NCI-H2196 (cell line): ENCODE measurements at regions not wholly inside any gene's neighbourhood (a gene's known extent, or its start where the extent isn't known, plus 50 kb on each side); places are given as distances from the start of the nearest gene placed in this dataset.

Experiments used
- DNase-seq: peaks from one replicate; lab custom pipeline; 2025; ENCODE audit not compliant: unreplicated experiment; lab: John Stamatoyannopoulos, UW

DNA sequence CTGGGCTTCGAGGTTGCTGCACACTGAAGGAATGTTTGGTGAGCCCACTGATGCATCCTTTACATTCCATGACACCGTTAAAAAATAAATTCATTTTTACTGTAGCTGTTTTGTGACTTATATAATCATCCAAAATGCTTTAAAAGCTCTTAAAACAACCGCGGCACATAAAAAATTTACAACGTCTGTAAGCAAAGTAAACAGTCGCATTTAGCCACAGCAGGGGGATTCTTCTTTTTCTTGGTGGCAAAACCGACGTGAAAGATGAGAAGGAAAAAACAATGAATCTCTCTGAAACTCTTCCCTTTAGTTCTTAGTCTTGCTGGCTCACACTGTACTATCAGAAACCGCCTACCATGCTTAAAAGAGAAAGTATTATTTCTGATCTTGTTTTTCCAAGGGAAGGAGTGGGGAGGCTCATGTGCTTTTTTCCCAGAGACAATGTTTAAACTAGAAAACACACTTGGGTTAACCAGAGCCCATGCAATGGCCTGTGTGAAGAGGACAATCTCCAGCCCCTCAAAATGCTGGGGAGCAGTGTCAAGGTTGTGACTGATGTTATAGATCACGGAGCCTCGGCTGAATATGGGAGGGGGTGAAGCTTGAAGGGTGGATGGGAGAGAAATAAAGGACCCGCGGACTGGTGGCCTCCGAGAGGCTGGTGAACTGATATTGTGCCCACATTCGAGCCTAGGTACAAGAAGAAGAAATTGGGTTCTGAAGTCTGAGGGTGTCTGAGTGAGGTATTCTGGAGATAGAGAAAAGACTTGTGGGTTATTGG lies 91.1 kb downstream of the IRF8 start:
- DNase-seq = no peak

DNA sequence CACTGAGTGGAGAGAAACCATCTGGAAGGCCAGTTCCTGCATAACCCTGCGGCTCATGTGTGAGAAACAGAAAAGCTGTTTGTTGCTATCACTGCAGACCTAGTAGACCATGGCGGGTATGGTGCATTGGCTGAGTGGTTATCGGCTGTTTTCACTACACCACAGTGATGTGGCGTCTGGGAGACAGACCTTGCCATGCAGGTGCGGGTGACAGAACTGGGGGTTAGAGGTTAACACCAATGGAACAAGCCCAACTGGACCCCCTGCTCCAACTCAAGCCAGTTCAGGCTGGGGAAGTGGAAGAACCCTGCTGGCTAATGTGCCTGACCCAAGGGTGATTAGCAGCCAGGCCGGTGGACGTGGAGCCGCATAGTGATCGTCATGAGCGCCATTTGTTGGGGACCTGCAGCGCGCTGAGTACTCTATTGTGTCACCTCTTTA lies 91.9 kb downstream of the IRF8 start:
- DNase-seq = no peak

DNA sequence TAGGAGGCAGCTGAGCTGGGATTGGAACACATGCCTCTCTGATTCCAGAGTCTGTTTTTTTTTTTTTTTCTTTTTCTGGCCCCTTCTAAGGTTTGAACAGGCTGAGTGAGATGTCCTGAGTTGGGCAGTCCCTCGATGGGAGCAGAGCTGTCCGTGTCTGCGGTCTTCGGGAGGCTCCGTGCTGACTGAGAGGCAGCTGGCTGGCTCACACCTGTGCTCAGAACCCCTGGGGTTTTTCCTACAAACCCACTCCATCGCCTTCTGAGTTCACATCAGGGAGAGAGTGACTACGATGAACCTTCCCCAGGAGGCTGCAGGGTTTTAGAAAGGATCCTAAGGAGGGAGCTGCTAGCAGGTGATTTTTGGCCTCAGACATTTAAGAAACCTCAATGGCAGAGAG lies 92.5 kb downstream of the IRF8 start:
- no peak for DNase-seq

DNA sequence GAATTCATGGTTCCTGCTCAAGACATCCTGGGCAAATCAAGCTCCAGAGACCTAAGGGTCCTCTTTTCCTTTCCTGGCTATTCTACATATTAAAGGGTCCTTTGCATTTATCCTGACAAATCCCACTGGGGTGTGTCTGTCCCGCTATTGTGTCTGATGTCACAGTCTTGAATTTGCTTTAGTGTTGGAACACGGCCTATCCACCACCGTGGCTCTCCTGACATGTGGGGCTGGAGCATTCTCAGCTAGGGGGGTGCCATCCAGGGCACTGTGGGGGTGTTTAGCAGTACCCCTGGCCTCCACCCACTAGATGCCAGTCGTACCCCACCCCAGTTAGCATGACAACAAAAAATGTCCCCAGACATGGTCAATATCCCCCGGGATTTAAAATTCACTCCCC lies 92.9 kb downstream of the IRF8 start:
- no peak for DNase-seq

DNA sequence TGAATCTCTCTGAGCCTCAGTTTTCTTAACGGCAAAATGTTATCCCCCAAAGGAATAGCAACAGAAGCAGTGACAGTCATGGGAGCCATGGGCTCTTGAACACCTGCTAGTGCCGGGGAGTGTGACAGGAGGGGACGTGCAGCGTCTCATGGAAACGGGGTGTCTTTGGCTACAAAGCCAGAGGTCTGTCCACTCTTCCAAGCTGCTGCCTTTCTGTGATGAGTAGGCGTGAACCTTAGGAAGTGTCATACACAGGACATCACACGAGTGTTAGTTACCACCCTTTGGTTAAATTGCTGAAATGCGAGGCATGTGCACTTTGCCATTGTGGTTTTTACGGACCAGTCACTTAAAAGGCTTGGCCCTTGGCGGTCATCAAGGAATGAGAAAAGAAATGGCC lies 93.4 kb downstream of the IRF8 start:
- no peak for DNase-seq

DNA sequence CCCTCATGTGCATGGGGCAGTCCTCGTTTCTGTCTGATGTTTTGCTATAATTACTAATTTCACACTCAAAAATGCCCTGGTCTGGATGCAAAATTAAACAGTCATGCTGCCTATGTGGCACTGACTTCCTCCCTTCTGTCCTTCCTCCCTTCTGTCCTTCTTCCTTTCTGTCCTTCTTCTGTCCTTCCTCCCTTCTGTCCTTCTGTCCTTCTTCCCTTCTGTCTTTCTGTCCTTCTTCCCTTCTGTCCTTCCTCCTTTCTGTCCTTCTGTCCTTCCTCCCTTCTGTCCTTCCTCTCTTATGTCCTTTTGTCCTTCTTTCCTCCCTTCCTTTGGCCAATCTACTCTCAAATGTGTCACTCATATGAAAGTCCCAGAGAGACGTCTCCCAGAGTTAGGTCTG lies 93.8 kb downstream of the IRF8 start:
- no peak for DNase-seq

DNA sequence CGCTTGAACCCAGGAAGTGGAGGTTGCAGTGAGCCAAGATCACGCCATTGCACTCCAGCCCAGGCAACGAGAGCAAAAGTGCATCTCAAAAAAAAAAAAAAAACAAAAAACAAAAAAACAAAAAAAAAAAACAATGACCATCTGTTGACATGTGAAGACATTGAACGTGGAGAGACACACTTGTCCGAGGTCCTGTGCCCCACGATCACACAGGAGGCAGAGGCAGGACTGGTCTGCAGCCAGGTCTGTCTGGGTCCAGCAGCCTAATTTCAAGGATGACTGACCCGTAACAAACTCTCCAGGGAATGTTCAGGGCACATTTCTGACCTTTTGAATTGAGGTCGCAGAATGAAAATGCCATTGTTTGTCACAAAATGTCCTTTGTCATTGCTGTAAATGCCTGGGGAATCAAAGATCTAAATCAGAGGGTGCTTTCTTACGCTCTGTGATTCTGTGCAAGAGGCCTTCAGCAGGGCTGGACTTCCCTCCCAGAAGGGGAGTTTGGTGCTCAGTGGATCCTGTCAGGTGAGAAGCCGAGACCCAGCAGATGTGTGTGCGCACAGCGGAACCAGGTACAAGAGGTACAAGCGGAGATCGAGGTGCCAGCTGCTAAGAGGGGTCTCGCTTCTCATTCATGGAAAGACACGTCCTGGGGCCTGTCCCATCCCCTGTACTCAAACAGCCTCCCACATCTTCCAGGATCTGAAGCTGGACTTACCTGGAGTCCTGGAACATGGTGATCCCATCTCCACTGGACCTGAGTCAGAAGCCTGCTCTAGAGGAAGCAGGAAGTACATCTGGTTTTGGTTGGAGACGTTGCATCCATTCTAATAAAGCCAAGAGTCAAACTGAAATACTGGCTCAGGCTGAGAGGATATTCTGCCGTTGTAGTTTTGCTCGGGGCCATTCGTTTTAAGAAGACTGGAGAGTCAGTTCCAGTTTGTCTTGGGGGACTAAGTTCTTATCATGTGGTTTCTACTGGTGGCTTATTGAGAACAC lies 95.8 kb downstream of the IRF8 start:
- no peak for DNase-seq

DNA sequence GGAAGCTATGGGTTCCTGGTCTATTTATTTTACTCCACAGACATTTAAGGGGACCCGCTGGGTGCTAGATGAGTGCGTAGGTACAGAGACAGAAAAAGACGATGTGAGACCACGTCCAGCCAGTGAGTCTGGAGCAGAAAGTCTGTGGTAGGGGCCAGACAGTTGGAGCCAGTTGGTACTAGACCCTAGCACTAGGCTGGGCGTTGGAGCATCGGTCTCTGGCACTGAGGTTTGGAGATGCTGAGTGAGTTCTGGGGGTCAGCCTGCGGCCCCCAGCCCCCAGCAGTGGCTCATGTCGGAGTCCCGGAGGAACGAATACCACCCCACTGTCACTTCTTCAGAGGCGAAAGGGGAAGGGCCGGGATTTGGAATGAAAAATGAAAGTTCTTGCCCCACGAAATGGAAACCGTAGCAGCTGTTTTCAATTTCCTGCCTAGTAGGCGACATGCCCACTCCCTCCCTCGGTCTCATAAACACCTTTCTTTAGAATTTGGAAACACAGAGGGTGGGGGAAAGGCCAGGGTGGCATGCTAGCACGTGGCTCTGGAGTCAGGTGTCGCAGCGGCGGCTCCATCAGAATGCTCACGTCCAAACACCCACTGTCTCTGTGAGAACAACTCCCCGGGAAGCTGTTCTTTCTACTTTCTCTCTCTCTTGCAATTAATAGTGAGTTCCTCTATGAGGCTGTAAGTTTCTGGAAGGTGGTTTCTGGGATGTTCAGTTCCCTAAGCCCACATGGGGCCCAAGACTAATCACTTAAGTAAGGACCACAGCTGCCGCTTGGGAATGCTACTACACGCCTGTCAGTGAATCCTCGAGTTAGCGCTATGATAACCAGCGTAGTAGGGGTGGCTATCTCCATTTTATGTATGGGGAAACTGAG lies 96.8 kb downstream of the IRF8 start:
- no peak for DNase-seq

DNA sequence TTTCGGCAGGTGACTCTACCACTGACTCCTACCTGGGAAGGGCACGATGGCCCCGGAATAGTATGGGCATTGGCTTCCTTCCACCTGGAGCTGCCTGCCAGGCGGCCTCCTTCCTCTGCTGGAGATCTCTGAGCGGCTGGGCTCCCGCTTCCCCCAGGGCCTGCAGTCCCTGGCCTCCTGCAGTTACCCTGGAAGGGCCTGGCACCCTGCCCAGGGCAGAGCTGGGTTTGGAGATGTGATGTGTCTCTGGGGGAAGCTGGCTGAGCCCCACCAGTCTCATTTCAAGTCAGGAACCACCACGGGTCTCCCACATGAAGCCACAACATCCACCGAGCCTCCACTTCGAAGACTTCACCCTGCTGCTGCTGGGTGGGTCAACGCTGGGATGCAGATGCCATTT lies 97.9 kb downstream of the IRF8 start:
- no peak for DNase-seq

DNA sequence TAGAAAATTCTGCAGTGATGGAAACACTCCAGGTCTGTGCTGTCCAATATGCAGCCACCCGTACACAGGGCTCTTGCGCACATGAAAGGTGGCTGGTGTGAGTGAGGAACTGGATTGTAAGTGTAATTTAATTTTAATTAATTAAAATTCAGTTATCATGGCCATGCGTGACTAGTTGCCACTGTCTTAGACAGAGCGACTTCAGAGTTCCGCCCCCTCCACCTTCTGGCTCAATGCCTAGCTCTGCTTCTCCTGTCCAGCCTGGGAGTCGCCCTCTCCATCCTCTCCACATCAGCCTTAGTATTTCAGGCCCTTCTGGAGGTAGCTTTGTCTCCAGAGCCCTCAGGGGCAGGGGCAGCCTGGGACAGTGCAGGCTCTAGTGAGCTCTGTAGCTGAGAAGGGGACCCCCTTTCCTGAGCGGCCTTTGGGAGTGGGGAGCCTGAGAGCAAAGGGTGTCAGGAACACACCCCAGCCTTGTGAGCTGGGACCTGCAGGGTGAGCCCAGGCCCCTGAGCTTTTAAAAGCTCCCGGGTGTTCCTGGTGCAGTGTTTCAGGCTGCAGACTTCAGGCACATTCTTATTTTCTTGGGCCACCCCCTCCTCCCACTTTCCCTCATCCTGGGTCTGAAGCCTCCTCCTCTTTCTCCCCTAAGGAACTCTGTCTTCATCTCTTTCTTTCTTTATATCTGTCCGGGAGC lies 99.4 kb downstream of the IRF8 start:
- DNase-seq = no peak

DNA sequence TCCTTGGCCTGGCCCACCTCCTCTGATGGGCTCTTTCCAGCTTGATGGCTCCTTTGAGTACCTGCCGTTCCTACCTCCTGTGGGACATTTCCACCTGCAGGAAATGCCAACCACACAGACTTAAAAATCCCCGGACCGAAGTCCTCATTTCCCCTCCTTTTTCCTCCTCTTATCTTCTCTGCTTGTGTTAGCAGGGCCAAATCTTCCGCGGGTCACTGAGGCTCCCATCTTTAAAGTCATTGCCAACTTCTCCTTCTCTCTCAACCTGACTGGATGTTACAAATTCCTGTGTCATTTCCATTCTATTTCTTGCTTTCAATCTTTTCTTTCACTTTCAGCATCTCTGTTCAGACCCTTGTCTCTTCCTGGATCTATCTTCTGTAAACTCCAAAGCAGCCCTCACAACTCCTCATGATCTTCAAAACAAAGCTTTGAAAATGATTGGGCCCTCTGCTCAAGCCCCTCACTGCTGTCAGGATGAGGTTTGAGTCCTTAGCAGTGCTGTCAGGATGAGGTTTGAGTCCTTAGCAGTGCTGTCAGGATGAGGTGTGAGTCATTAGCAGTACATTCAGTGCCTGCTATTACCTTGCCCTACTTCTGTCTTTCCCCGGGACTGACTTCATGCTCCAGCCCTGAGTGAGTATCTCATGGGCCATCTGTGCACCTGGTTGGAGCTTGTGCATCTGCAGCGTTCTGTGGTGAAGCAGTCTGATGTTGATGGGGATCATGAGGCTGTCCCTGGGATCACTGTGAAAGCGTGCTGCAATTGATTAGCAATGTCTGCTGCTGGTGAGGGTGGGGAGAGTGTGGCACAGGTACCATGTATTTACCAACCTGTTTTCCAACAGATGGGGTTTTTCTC lies 100.1 kb downstream of the IRF8 start:
- DNase-seq = no peak

DNA sequence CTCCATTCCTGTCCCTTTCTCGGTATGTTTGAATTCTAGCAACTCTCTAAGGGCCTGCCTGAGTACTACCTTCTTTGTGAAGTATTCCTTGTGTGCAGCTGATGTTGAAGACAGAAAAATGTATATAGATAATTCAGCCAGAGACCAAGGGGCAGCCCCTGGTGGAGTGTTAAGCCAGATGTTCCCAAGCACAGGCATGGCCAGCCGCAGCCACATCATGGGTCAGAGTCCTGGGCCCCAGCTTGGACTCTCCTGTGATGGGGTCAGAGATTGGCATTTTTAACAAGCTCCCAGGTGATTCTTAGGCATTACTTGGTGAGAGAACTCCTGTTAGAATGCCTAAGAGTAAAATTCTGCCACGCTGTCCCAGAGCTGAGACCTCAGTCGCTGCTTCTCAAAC lies 100.8 kb downstream of the IRF8 start:
- no peak for DNase-seq

DNA sequence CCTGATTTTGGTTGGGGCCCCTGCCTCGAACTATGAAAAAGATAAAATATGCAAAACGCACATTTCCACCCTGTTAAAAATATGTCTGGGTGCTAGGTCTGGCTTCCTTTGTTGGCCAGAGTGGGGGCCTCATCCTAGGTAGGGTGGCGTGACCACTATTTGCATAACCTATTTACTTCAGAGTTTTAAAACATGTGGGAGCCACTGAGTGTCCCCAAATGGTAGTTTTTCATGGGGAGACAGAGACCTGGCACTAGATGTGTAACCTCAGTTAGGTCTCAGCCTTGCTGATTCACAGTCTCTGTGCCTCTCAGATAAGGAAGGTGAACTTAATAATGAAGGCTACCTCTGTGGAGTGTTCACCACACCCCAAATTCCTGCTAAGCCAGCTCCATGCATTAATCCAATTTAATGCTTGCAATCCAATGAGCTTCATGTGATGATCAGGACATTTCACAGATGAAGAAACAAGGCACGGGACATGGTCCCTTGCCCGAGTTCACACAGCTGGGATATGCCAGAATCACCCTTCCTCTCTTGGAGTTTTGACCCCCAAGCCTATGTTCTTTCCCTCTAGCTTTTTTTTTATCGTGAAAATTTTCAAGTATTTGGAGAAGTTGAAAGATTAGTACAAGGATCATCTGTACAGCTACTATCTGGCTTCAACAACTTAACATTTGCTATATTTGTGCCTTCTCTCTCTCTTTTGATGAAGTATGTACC lies 103.4 kb downstream of the IRF8 start:
- no peak for DNase-seq

DNA sequence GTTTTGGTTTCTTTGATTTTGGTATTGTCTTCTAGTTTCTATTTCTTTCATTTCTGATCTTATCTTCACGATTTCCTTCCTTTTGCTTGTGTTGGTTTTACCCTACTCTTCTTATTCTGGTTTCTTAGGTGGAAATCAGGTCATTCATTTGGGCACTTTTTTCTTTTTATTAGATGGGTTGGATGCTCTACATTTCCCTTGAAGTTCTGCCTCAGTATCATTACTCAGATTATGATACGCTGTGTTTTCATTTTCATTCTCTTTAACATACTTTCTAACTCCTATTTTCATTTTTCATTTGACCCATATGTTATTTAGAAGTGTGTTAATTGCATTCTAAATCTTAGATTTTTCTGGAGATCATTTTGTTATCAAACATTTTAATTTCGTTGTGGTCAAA lies 108.6 kb downstream of the IRF8 start:
- DNase-seq = no peak

DNA sequence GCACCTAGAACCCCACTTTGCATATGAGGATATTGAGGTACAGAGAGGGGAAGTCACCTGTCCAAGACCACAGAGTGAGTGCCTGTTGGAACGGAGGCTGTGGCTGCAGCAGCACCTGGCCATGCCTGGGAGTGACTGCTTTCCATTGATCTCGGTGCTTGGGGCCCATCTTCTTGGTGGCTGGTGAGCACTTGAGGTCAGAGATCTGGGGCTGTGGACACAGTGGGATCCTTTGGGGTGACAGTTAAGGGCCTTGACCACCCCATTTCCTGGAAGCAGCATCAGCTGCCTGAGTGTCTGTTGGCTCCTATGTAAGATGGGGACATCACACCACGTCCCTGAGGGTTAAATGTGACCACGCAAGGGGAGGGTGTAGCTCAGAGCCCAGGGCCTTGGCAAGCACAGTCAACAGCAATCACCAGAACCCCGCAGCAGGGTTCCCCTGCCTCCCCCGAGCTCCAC lies 111.7 kb downstream of the IRF8 start:
- no peak for DNase-seq

DNA sequence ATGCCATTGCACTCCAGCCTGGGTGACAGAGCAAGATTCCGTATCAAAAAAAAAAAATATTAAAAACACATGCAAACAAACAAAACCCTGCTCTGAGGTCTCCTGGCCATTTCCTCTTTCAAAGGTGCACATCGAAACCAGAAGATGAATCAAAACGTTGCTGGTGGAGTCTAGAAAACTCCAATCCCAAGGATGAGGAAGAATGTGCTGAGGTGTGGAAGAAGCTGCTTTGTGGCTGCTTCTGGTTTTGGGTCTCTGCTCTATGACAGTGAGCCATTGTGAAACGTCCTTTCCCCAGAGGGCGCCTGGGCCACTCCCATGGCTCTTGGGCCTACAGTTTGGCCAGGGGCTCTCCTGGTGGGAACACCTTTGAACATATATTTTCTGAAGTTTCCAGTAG lies 112.6 kb downstream of the IRF8 start:
- DNase-seq = no peak

DNA sequence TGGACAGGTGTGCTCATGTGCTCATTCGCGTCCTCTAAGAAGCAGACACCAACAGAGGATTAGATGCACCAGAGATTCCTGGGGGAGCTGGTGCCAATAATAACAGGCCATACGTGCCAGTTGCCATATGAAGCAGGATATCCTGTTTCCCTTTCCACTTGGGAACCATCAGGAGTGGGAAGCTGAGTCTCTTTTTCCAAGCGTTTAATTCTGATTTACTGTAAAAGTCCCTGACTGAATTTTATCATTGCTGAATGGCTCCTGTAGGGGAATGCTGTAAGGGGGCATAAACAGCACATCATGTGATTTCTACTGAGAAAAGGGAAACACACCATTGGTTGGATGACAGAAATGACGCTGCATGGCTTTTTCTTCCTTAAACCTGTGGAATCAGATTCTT lies 113.3 kb downstream of the IRF8 start:
- no peak for DNase-seq

DNA sequence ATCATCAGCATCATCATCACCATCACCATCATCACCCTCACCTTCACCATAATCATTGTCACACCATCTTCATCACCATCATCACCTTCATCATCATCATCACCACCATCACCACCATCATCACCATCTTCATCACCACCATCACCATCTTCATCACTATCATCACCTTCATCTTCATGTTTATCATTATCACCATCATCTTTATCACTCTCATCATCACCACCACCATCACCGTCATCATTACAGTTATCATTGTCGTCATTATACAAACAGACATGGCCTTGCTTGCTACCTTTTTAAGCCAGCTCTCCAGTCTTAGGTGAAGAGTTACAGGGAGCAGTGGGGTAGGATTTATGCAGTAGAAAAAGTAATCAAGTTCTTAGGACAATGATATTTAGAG lies 114.9 kb downstream of the IRF8 start:
- no peak for DNase-seq

DNA sequence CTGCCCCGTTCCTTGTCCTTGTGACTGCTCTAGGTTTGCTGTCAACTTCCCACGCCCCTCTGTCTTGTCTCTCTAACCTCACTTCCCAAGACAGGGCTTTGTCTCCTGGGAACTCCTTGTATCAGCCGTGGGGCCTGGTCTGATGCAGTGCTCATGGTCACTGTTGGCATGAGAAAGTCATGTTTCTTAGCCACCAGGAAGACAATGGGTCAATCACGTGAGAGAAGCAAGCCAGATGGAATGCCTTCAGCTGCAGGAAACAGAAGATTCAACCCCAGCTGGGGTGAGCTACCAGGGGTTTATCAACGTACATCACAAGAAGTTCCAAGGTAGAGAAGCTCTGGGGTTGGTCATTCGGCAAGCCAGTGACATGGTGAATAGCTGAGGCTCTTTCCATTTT lies 116.6 kb downstream of the IRF8 start:
- DNase-seq = no peak
